Sciatic nerve (tissue), 2 donors: ENCODE measurements at regions not wholly inside any gene's neighbourhood (a gene's known extent, or its start where the extent isn't known, plus 50 kb on each side); places are given as distances from the start of the nearest gene placed in this dataset.
A peak's percentile ranks its signal among the peaks of the same experiment; 100 is the strongest.
"Not testable (repeated sequence)": the region's sequence is repeated elsewhere in the genome, so short reads cannot be mapped to it uniquely, and the experiment has no call there.

Experiments used
- ATAC-seq: fragments of 200-7000 bp; cut with Tn5 transposase; one replicate; pipeline ENCODE4 v1.9.1; 2020; ENCODE audit warnings: mild to moderate bottlenecking, moderate library complexity
- DNase-seq: peaks from one replicate; pipeline ENCODE4 v3.0.0-alpha.2; 2020; ENCODE audit warnings: low spot score
- intact Hi-C: fragments of 100-400 bp; cut with DNase I; formaldehyde crosslinking; loops from one replicate; pipeline ENCODE4 v1.14.2; 2022
- donor health status: DM: no; HTN: no; CAD: no.
- donor health status: DM: no; HTN: no; CAD: no.

- ATAC-seq: peak; percentile 38
- intact Hi-C loops: no loop called here
- DNase-seq: no peak
These were observed 636.2 kb upstream of the KLF12 start for GRCh38 chr13:74770361-74770760.

DNA sequence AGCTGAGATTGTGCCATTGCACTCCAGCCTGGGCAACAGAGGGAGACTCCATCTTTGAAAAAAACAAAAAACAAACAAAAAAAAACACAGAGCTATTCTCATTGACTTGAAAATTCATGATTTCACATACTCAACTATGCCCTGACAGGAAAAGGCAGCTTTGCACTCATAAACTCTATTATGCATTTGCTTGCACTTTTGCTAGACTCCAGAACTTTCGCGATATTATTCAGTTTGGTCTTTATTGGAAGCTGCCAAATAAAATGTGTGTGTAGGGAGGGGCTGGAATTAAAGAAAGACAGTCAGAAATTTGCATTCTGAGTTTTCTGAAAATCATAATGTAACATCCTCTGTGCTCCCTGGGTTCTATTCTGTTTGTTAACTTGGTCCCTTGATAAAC lies 635.1 kb upstream of the KLF12 start:
- ATAC-seq (no peak), DNase-seq (no peak)
- intact Hi-C loops: no loop called here

GRCh38 chr13:74768521-74769085 lies 634.4 kb upstream of the KLF12 start:
- DNase-seq (no peak), ATAC-seq (no peak)
- intact Hi-C loops: no loop called here

DNA sequence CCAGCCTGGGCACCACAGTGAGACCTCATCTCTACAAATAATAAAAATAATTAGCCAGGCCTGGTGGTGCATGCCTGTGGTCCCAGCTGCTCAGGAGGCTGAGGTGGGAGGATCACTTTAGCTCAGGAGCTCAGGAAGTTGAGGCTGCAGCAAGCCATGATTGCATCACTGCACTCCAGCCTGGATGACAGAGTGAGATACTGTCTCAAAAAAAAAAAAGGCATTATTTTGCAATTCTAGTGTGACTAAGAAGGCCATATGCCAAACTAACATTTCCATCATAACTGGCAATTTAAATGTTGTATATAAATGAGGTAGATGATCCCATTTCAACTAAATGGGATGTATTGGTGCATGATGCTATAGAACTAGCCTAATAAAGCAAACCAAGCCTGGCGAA lies 632.8 kb upstream of the KLF12 start:
- ATAC-seq (no peak), DNase-seq (no peak)
- intact Hi-C loops: no loop called here

GRCh38 chr13:74765955-74766354 lies 631.8 kb upstream of the KLF12 start:
- DNase-seq: no peak
- no peak for ATAC-seq
- intact Hi-C loops: no loop called here

DNA sequence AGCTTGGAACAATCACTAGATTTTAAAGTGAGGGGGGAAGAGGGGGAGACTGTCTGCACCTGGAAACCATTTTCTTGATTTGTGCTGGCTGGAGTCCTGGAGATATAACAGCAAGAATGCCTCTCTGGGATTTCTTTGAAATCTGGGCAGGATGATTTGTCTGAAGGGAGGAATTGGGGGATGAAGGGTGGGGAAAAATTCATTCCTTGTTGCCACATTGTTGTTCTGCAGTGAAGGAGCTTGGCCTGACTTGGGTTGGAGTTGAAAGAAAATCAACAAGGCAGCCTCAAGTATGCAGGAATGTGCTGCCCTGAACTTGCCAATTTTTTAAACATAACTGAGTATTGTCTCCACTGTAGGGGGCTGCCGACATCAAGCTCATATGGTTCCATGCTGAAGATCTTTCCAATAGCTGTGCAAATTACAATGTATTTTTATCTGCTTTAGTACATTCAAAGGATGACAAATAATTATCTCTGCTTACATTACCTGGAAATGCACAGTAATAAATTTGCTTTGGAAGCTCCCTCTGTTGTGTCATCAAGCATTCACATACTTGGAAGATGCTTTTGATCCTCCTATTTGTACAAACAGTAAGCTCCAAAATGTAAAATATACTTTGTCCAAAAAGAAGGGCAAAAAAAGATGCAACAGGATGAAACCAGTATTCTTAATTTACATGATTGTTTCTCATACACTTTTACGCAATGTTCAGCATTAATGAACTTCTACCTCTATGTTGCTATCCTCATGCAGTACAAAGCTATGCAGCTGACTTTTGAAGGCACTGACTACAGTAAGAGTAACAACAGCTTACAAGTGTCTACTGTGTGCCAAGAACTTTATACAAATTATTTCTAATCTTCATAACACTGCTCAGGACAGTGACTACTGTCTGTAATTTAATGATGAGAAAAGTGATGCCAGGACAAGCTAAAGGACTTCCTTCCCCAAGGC lies 627.9 kb upstream of the KLF12 start:
- peak; percentile 90 for ATAC-seq
- intact Hi-C loops: no loop called here
- no peak for DNase-seq

DNA sequence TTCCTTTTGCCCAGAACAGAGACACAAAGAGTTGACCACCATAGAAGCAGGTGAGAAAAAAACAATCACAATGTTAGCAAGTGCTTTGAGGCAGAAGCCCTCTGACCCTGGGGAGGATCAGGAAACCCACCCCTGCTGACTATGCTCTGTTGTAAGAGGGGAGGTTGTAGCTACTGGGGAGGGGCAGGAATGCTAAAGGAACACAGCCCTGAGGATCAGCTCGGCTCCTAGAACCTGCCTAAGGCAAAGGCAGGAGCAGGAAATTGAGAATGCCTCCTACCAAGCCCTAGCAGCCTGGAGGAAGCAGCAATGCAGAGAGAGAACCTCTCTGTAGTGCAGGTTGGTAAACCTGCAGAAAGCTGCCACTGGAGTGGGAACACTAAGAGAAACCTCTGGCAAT lies 624.0 kb upstream of the KLF12 start:
- ATAC-seq: no peak
- intact Hi-C loops: no loop called here
- DNase-seq: no peak

- intact Hi-C loops: no loop called here
- DNase-seq (no peak), ATAC-seq (no peak)
These were observed 620.9 kb upstream of the KLF12 start for GRCh38 chr13:74755065-74755464.

DNA sequence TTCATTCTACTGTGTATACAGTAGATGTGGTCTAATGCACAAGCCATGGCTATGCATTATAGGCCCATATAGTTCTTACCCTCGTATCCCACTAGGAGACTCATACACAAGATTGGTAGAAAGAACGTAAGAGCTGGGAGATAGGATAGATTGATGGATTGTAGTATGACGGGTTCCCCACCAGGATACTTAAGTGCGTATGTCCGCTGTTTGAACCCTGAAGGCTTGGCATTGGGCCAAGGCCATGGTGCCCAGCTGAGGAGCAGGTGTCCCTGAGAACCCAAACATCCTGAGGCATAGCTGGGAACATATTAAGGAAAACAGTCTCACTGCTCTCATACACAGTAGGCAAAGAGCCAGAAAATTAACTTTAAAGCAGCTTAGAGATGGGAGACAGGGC lies 617.5 kb upstream of the KLF12 start:
- no peak for ATAC-seq
- DNase-seq: no peak
- intact Hi-C loops: no loop called here

GRCh38 chr13:74747186-74747955 lies 613.2 kb upstream of the KLF12 start:
- no peak for ATAC-seq
- intact Hi-C loops: no loop called here
- DNase-seq: no peak

DNA sequence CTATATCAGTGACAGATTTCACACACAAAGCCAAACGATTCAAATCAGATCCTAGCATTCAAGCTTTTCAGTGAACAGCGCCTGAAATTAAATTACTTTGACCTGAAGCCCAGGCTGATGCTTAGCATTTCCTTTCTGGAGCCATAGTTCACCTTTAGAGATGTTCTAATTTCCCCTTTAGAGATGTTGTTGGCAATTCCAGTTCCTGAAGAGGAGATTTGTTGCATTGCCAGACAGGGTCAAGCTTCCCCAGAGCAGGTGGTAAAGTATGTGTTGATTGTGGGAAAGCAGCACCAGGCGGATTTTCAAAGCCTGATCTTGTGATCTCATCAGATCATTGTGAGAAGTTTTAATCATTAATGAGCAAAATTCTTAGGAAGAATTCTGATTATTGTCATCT lies 609.8 kb upstream of the KLF12 start:
- ATAC-seq: no peak
- no peak for DNase-seq
- intact Hi-C loops: no loop called here

DNA sequence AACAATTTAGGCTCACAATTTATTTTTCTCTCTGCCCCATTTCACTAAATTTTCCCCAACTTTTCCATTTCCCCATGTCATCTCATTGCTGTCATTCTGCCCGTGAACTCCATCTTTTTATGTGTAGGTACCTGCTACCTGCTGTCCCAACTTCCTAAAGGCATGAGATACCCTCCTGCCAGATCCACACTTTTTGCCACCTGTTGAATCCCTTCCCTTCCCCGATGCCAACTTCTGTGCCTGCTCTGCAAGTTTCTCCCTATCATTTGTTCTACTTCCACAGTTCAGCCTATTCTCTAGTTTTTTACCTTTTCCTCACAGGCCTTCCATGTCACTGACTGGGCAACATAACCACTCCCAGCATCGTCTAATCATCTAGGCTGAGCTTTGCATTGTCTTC lies 607.5 kb upstream of the KLF12 start:
- intact Hi-C loops: no loop called here
- no peak for DNase-seq
- ATAC-seq: no peak

DNA sequence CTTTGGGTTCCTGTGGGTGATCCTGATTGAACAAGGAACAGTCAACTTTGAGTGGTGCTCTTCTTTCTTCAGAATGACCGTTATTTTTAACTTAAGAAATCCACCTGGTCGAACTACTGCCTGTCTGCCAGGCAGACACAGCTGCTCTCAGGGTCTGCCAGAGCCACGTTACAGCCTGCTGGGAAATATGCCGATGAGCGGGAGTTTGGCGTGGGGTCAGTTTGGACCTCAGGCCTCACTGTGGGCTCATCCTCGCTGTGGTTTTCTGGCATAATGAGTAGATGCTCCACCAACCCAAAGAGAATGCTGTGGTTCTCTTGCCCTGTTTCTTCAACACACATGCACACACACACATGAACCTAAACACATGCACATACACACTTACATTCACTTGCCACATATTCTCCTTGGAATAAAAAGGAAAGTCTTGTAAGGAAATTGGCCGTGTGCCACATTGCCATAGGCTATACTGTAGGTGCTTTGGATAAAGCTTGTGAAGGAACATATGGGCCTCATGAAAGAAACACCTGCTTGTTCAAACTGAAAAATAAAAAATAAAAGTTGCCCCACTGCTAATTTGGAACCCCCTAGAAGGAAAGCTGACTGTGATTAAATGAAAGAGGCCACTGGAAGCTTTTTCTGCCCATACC lies 598.7 kb upstream of the KLF12 start:
- intact Hi-C loops: no loop called here
- DNase-seq (no peak), ATAC-seq (no peak)

DNA sequence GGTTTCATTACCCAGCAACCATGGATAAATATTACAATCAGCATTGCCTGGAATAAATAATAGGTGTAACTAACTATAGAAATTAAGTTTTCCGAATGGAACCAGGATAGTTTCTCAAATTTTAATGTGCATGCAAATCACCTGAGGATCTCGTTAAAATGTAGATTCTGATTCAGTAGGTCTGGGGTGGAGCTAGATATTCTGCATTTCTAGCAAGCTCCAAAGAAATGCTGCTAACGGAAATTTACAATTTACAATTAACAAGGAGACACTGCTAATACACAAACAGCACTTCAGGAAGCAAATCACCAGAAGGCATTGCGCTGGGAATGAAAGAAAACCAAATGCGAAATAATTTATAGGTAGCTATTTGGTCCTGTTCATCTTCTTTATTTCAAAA lies 597.5 kb upstream of the KLF12 start:
- intact Hi-C loops: no loop called here
- DNase-seq (no peak), ATAC-seq (no peak)

- no peak for DNase-seq
- intact Hi-C loops: no loop called here
- ATAC-seq: no peak
These were observed 596.5 kb upstream of the KLF12 start for GRCh38 chr13:74730556-74731331.

- intact Hi-C loops: no loop called here
- ATAC-seq: no peak
- no peak for DNase-seq
These were observed 592.0 kb upstream of the KLF12 start for GRCh38 chr13:74726206-74726605.

- DNase-seq, intact Hi-C loops, ATAC-seq: not testable (repeated sequence)
These were observed 584.1 kb upstream of the KLF12 start for GRCh38 chr13:74718232-74718842.

GRCh38 chr13:74715718-74716117 lies 581.5 kb upstream of the KLF12 start:
- DNase-seq (no peak), ATAC-seq (no peak)
- intact Hi-C loops: no loop called here
